B cell (primary cell): ENCODE measurements at regions not wholly inside any gene's neighbourhood (a gene's known extent, or its start where the extent isn't known, plus 50 kb on each side); places are given as distances from the start of the nearest gene placed in this dataset.

Experiments used
- ATAC-seq: fragments of 200-7000 bp; cut with Tn5 transposase; one replicate; pipeline ENCODE4 v1.10.0; 2021; ENCODE audit warnings: low read depth, mild to moderate bottlenecking, moderate number of reproducible peaks, moderate library complexity
- CTCF ChIA-PET: fragments of 350-600 bp; sonication (Branson Sonifier 250); formaldehyde crosslinking; loops from one replicate; lab custom pipeline; 2021; ENCODE audit warnings: antibody characterized with exemption, inconsistent platforms; lab: Charles Lee
- POLR2A ChIA-PET: fragments of 350-600 bp; sonication (Branson Sonifier 250); formaldehyde crosslinking; loops from one replicate; lab custom pipeline; 2021; ENCODE audit warnings: antibody characterized with exemption; lab: Charles Lee
- DNase-seq: peaks from one replicate; pipeline ENCODE4 v3.0.0; 2013
- H2AFZ ChIP-seq: 2 replicates; pipeline ENCODE4 v1.6.1; 2012; ENCODE audit warnings: mild to moderate bottlenecking, low read depth, low read length; ENCODE audit not compliant: insufficient read depth, poor library complexity, severe bottlenecking
- H3K27ac ChIP-seq, 2 donors: 1 replicate in 1 of 2; 2 replicates in 1 of 2; pipeline ENCODE4 v1.5.1; 2012 to 2013; ENCODE audit warnings: low read length in 2 of 2, mild to moderate bottlenecking in 2 of 2, moderate library complexity in 1 of 2
- H3K27me3 ChIP-seq, 4 experiments: fragments of 200-600 bp in 1 of 4; sonication (generic) in 1 of 4; replicated peaks in 1 of 4; 1 replicate in 2 of 4; 2 replicates in 2 of 4; pipeline versions ENCODE4 v1.6.1 to v1.7.0; 2013 to 2016; ENCODE audit warnings: low read length in 3 of 4, mild to moderate bottlenecking in 2 of 4, mixed read lengths in 1 of 4, moderate library complexity in 1 of 4; ENCODE audit not compliant: insufficient read depth in 4 of 4, control insufficient read depth in 3 of 4; ENCODE audit errors: control extremely low read depth in 1 of 4
- H3K36me3 ChIP-seq, 2 experiments: replicated peaks in 1 of 2; 1 replicate in 1 of 2; 2 replicates in 1 of 2; pipeline versions ENCODE4 v1.6.1 to v1.7.1; 2013; ENCODE audit warnings: low read length in 1 of 2; ENCODE audit not compliant: insufficient read depth in 2 of 2, control insufficient read depth in 1 of 2; ENCODE audit errors: control extremely low read depth in 1 of 2, extremely low read depth in 1 of 2
- H3K4me1 ChIP-seq, 2 donors: fragments of 200-600 bp in 1 of 2; sonication (generic) in 1 of 2; 1 replicate in 1 of 2; 2 replicates in 1 of 2; pipeline versions ENCODE4 v1.5.1 to v1.6.1; 2013 to 2017; ENCODE audit warnings: low read length in 2 of 2; ENCODE audit not compliant: control insufficient read depth in 2 of 2, insufficient read depth in 2 of 2
- H3K4me2 ChIP-seq: replicated peaks from 2 replicates; pipeline ENCODE3; 2012; ENCODE audit warnings: mild to moderate bottlenecking, low read depth, low read length; ENCODE audit not compliant: poor library complexity, severe bottlenecking
- H3K4me3 ChIP-seq, 5 experiments: fragments of 200-600 bp in 1 of 5; sonication (generic) in 1 of 5; 1 replicate in 3 of 5; 2 replicates in 2 of 5; pipeline versions ENCODE4 v1.5.1 to v1.7.0; 2011 to 2016; ENCODE audit warnings: low read length in 4 of 5, mild to moderate bottlenecking in 4 of 5, low read depth in 2 of 5, control low read depth in 1 of 5, moderate library complexity in 1 of 5; ENCODE audit not compliant: insufficient read depth in 1 of 5; ENCODE audit errors: control extremely low read depth in 1 of 5, extremely low read depth in 1 of 5
- H3K79me2 ChIP-seq: fragments of 200-600 bp; sonication (generic); one replicate; pipeline ENCODE4 v1.6.0; 2016; ENCODE audit warnings: low read length; ENCODE audit not compliant: control insufficient read depth, insufficient read depth
- H3K9ac ChIP-seq: fragments of 200-600 bp; sonication (generic); 2 replicates; pipeline ENCODE4 v1.6.1; 2017; ENCODE audit warnings: mild to moderate bottlenecking, low read length, moderate library complexity
- H3K9me3 ChIP-seq, 3 donors: one replicate each; pipeline versions ENCODE4 v1.6.1 to v1.7.1; 2013; ENCODE audit warnings: low read length in 2 of 3; ENCODE audit not compliant: control insufficient read depth in 2 of 3, insufficient read depth in 1 of 3; ENCODE audit errors: control extremely low read depth in 1 of 3
- H4K20me1 ChIP-seq: 2 replicates; pipeline ENCODE4 v1.6.0; 2012; ENCODE audit warnings: mild to moderate bottlenecking, low read length; ENCODE audit not compliant: insufficient read depth, control insufficient read depth, poor library complexity, severe bottlenecking
- H3K27ac Mint-ChIP-seq: one replicate; pipeline ENCODE4 v1.8.0; 2021; ENCODE audit warnings: mixed read lengths
- H3K27me3 Mint-ChIP-seq: one replicate; pipeline ENCODE4 v1.8.0; 2021; ENCODE audit warnings: mixed read lengths
- H3K4me1 Mint-ChIP-seq: one replicate; pipeline ENCODE4 v1.8.0; 2021; ENCODE audit warnings: mixed read lengths
- H3K4me3 Mint-ChIP-seq: one replicate; pipeline ENCODE4 v1.8.0; 2021; ENCODE audit warnings: mixed read lengths
- H3K9me3 Mint-ChIP-seq: one replicate; pipeline ENCODE4 v1.8.0; 2022; ENCODE audit warnings: mixed read lengths; ENCODE audit not compliant: insufficient read depth
- CTCF ChIP-seq: fragments of 200-600 bp; IDR thresholded peaks from one replicate; pipeline ENCODE4 v1.8.0; 2022; ENCODE audit warnings: antibody characterized with exemption, mild to moderate bottlenecking
- EZH2 ChIP-seq: IDR thresholded peaks from 2 replicates; pipeline ENCODE4 v1.6.1; 2012; ENCODE audit warnings: borderline replicate concordance, low read depth, mild to moderate bottlenecking, moderate library complexity, low read length; ENCODE audit not compliant: insufficient read depth, poor library complexity, severe bottlenecking
- WGBS: methylation state at CpG from one replicate; pipeline ENCODE4 v1.1.5; 2013; ENCODE audit warnings: missing lambda C conversion rate; ENCODE audit not compliant: insufficient coverage; 5-methylcytosine and 5-hydroxymethylcytosine counted together
- intact Hi-C: fragments of 100-400 bp; cut with micrococcal nuclease; formaldehyde crosslinking; loops from one replicate; pipeline ENCODE4 v1.10.0; 2022

GRCh38 chr15:96170979-96171739 lies 159.3 kb upstream of the NR2F2 start:
- Histone ChIP-seq H4K20me1 (no peaks in the 10 kb centered on the region), H3K36me3 (no peaks in the 10 kb centered on the region), H3K27ac (no peak overlapping the region), H3K4me1 (no peaks in the 10 kb centered on the region), H3K27me3 (no peaks in the 10 kb centered on the region), H3K4me3 (no peak overlapping the region), H3K4me2 (no peak overlapping the region), H3K9me3 (no peaks in the 10 kb centered on the region), H2AFZ (no peak overlapping the region), H3K9ac (no peak overlapping the region), H3K79me2 (no peaks in the 10 kb centered on the region)
- intact Hi-C loops = no loop called here
- Mint-ChIP-seq H3K27ac (no peak overlapping the region), H3K4me3 (no peak overlapping the region), H3K9me3 (peaks cover 3% of the 10 kb centered on the region), H3K4me1 (no peaks in the 10 kb centered on the region), H3K27me3 (no peaks in the 10 kb centered on the region)
- ChIA-PET CTCF (no interaction called here), POLR2A (no interaction called here)
- WGBS = 52% methylated on average over 9 of the region's 14 CpGs
- DNase-seq (no peak), ATAC-seq (no peak)
- TF ChIP-seq EZH2 = no peak
- TF ChIP-seq CTCF = no peak

GRCh38 chr15:96171853-96172296 lies 158.6 kb upstream of the NR2F2 start:
- H3K4me3 Mint-ChIP-seq = no peak overlapping the region
- ChIA-PET CTCF (no interaction called here), POLR2A (no interaction called here)
- no peak overlapping the region for H3K27ac Mint-ChIP-seq
- no peaks in the 10 kb centered on the region for H3K27me3 Mint-ChIP-seq
- Histone ChIP-seq H4K20me1 (no peaks in the 10 kb centered on the region), H3K4me3 (no peak overlapping the region), H3K9me3 (no peaks in the 10 kb centered on the region), H3K4me1 (no peaks in the 10 kb centered on the region), H3K4me2 (no peak overlapping the region), H3K79me2 (no peaks in the 10 kb centered on the region), H3K27ac (no peak overlapping the region), H3K9ac (no peak overlapping the region), H3K36me3 (no peaks in the 10 kb centered on the region), H2AFZ (no peak overlapping the region), H3K27me3 (no peaks in the 10 kb centered on the region)
- intact Hi-C loops = no loop called here
- 63% methylated on average over 2 of the region's 5 CpGs for WGBS
- H3K9me3 Mint-ChIP-seq = peaks cover 3% of the 10 kb centered on the region
- TF ChIP-seq CTCF (no peak), EZH2 (no peak)
- DNase-seq (no peak), ATAC-seq (no peak)
- no peaks in the 10 kb centered on the region for H3K4me1 Mint-ChIP-seq
